ENCODE measurements at regions not wholly inside any gene's neighbourhood (a gene's known extent, or its start where the extent isn't known, plus 50 kb on each side); places are given as distances from the start of the nearest gene placed in this dataset.

- DNase-seq (no peak), ATAC-seq (no peak)
- intact Hi-C loops (cut with DNase I), result no loop called here
- Histone ChIP-seq H3K27me3 (ENCODE audit: control insufficient read depth, insufficient read depth) (no peaks in the 10 kb centered on the region), H3K4me3 (ENCODE audit: low read length) (no peak overlapping the region), H3K9me3 (ENCODE audit: control insufficient read depth, low read length) (no peaks in the 10 kb centered on the region), H3K4me1 (ENCODE audit: control insufficient read depth, insufficient read depth, low read length) (no peaks in the 10 kb centered on the region), H3K27ac (ENCODE audit: low read length) (no peak overlapping the region)
Measured at GRCh38 chr6:153705429-153705828, 333.6 kb upstream of the OPRM1 start.

GRCh38 chr6:153702671-153703070, 336.4 kb upstream of the OPRM1 start:
- WGBS, result 84% methylated on average over 2 of the region's 2 CpGs
- H3K4me3 ChIP-seq (ENCODE audit: low read length), result no peak overlapping the region
- H3K9me3 ChIP-seq (ENCODE audit: control insufficient read depth, low read length), result no peaks in the 10 kb centered on the region
- no peak for DNase-seq
- intact Hi-C loops (cut with DNase I), result no loop called here
- no peak overlapping the region for H3K27ac ChIP-seq (ENCODE audit: low read length)
- no peaks in the 10 kb centered on the region for H3K4me1 ChIP-seq (ENCODE audit: control insufficient read depth, insufficient read depth, low read length)
- no peak for ATAC-seq
- H3K27me3 ChIP-seq (ENCODE audit: control insufficient read depth, insufficient read depth), result no peaks in the 10 kb centered on the region

GRCh38 chr6:153698637-153699036, 340.4 kb upstream of the OPRM1 start:
- Histone ChIP-seq H3K4me1 (ENCODE audit: control insufficient read depth, insufficient read depth, low read length) (no peaks in the 10 kb centered on the region), H3K4me3 (ENCODE audit: low read length) (no peak overlapping the region), H3K27ac (ENCODE audit: low read length) (no peak overlapping the region), H3K9me3 (ENCODE audit: control insufficient read depth, low read length) (no peaks in the 10 kb centered on the region), H3K27me3 (ENCODE audit: control insufficient read depth, insufficient read depth) (no peaks in the 10 kb centered on the region)
- ATAC-seq (no peak), DNase-seq (no peak)
- intact Hi-C loops (cut with DNase I), result no loop called here
- 81% methylated on average over 2 of the region's 2 CpGs for WGBS

- WGBS, result 84% methylated on average over 5 of the region's 5 CpGs
- DNase-seq, result no peak
- no peaks in the 10 kb centered on the region for H3K4me1 ChIP-seq (ENCODE audit: control insufficient read depth, insufficient read depth, low read length)
- intact Hi-C loops (cut with DNase I), result no loop called here
- no peak overlapping the region for H3K4me3 ChIP-seq (ENCODE audit: low read length)
- ATAC-seq, result no peak
- H3K27ac ChIP-seq (ENCODE audit: low read length), result no peak overlapping the region
- no peaks in the 10 kb centered on the region for H3K27me3 ChIP-seq (ENCODE audit: control insufficient read depth, insufficient read depth)
- no peaks in the 10 kb centered on the region for H3K9me3 ChIP-seq (ENCODE audit: control insufficient read depth, low read length)
Measured at GRCh38 chr6:153698001-153698400, 341.0 kb upstream of the OPRM1 start.

GRCh38 chr6:153677522-153677921, 361.5 kb upstream of the OPRM1 start:
- Histone ChIP-seq H3K4me3 (ENCODE audit: low read length) (no peak overlapping the region), H3K9me3 (ENCODE audit: control insufficient read depth, low read length) (no peaks in the 10 kb centered on the region), H3K4me1 (ENCODE audit: control insufficient read depth, insufficient read depth, low read length) (no peaks in the 10 kb centered on the region), H3K27ac (ENCODE audit: low read length) (no peak overlapping the region), H3K27me3 (ENCODE audit: control insufficient read depth, insufficient read depth) (no peaks in the 10 kb centered on the region)
- DNase-seq (no peak), ATAC-seq (no peak)
- WGBS, result 69% methylated on average over 2 of the region's 2 CpGs
- intact Hi-C loops (cut with DNase I), result no loop called here

- ATAC-seq, result no peak
- 75% methylated on average over 2 of the region's 2 CpGs for WGBS
- H3K4me1 ChIP-seq (ENCODE audit: control insufficient read depth, insufficient read depth, low read length), result no peaks in the 10 kb centered on the region
- intact Hi-C loops (cut with DNase I), result no loop called here
- no peak overlapping the region for H3K4me3 ChIP-seq (ENCODE audit: low read length)
- no peaks in the 10 kb centered on the region for H3K9me3 ChIP-seq (ENCODE audit: control insufficient read depth, low read length)
- no peaks in the 10 kb centered on the region for H3K27me3 ChIP-seq (ENCODE audit: control insufficient read depth, insufficient read depth)
- DNase-seq, result no peak
- H3K27ac ChIP-seq (ENCODE audit: low read length), result no peak overlapping the region
Measured at GRCh38 chr6:153673750-153674149, 365.3 kb upstream of the OPRM1 start.

- 70% methylated on average over 2 of the region's 2 CpGs for WGBS
- Histone ChIP-seq H3K9me3 (ENCODE audit: control insufficient read depth, low read length) (no peaks in the 10 kb centered on the region), H3K4me3 (ENCODE audit: low read length) (no peak overlapping the region), H3K27me3 (ENCODE audit: control insufficient read depth, insufficient read depth) (no peaks in the 10 kb centered on the region), H3K4me1 (ENCODE audit: control insufficient read depth, insufficient read depth, low read length) (no peaks in the 10 kb centered on the region), H3K27ac (ENCODE audit: low read length) (no peak overlapping the region)
- intact Hi-C loops (cut with DNase I), result no loop called here
- ATAC-seq (no peak), DNase-seq (no peak)
Measured at GRCh38 chr6:153673225-153673624, 365.8 kb upstream of the OPRM1 start.

GRCh38 chr6:153670403-153671026, 368.5 kb upstream of the OPRM1 start:
- no peak for DNase-seq
- H3K4me1 ChIP-seq (ENCODE audit: control insufficient read depth, insufficient read depth, low read length), result no peaks in the 10 kb centered on the region
- H3K4me3 ChIP-seq (ENCODE audit: low read length), result no peak overlapping the region
- intact Hi-C loops (cut with DNase I), result no loop called here
- 82% methylated on average over 4 of the region's 4 CpGs for WGBS
- no peak for ATAC-seq
- no peaks in the 10 kb centered on the region for H3K9me3 ChIP-seq (ENCODE audit: control insufficient read depth, low read length)
- H3K27me3 ChIP-seq (ENCODE audit: control insufficient read depth, insufficient read depth), result no peaks in the 10 kb centered on the region
- no peak overlapping the region for H3K27ac ChIP-seq (ENCODE audit: low read length)

GRCh38 chr6:153668758-153669157, 370.3 kb upstream of the OPRM1 start:
- no peaks in the 10 kb centered on the region for H3K4me1 ChIP-seq (ENCODE audit: control insufficient read depth, insufficient read depth, low read length)
- no peaks in the 10 kb centered on the region for H3K27me3 ChIP-seq (ENCODE audit: control insufficient read depth, insufficient read depth)
- DNase-seq (no peak), ATAC-seq (no peak)
- H3K4me3 ChIP-seq (ENCODE audit: low read length), result no peak overlapping the region
- 97% methylated on average over 1 of the region's 1 CpG for WGBS
- intact Hi-C loops (cut with DNase I), result no loop called here
- H3K27ac ChIP-seq (ENCODE audit: low read length), result no peak overlapping the region
- H3K9me3 ChIP-seq (ENCODE audit: control insufficient read depth, low read length), result no peaks in the 10 kb centered on the region

- Histone ChIP-seq H3K9me3 (ENCODE audit: control insufficient read depth, low read length) (no peaks in the 10 kb centered on the region), H3K4me1 (ENCODE audit: control insufficient read depth, insufficient read depth, low read length) (no peaks in the 10 kb centered on the region), H3K27ac (ENCODE audit: low read length) (no peak overlapping the region), H3K4me3 (ENCODE audit: low read length) (no peak overlapping the region), H3K27me3 (ENCODE audit: control insufficient read depth, insufficient read depth) (no peaks in the 10 kb centered on the region)
- intact Hi-C loops (cut with DNase I), result no loop called here
- WGBS, result 67% methylated on average over 1 of the region's 1 CpG
- ATAC-seq (no peak), DNase-seq (no peak)
Measured at GRCh38 chr6:153662982-153663381, 376.1 kb upstream of the OPRM1 start.

- no peak overlapping the region for H3K27ac ChIP-seq (ENCODE audit: low read length)
- H3K9me3 ChIP-seq (ENCODE audit: control insufficient read depth, low read length), result no peaks in the 10 kb centered on the region
- no peak for ATAC-seq
- H3K4me1 ChIP-seq (ENCODE audit: control insufficient read depth, insufficient read depth, low read length), result no peaks in the 10 kb centered on the region
- intact Hi-C loops (cut with DNase I), result no loop called here
- no peaks in the 10 kb centered on the region for H3K27me3 ChIP-seq (ENCODE audit: control insufficient read depth, insufficient read depth)
- H3K4me3 ChIP-seq (ENCODE audit: low read length), result no peak overlapping the region
- DNase-seq, result no peak
- WGBS, result 95% methylated on average over 1 of the region's 1 CpG
Measured at GRCh38 chr6:153645326-153645725, 393.7 kb upstream of the OPRM1 start.

GRCh38 chr6:153644000-153644399, 395.0 kb upstream of the OPRM1 start:
- DNase-seq, result no peak
- Histone ChIP-seq H3K27me3 (ENCODE audit: control insufficient read depth, insufficient read depth) (no peaks in the 10 kb centered on the region), H3K27ac (ENCODE audit: low read length) (no peak overlapping the region), H3K4me1 (ENCODE audit: control insufficient read depth, insufficient read depth, low read length) (no peaks in the 10 kb centered on the region), H3K9me3 (ENCODE audit: control insufficient read depth, low read length) (no peaks in the 10 kb centered on the region), H3K4me3 (ENCODE audit: low read length) (no peak overlapping the region)
- intact Hi-C loops (cut with DNase I), result no loop called here
- ATAC-seq, result no peak
- WGBS, result 93% methylated on average over 1 of the region's 1 CpG
